ENCODE measurements at regions not wholly inside any gene's neighbourhood (a gene's known extent, or its start where the extent isn't known, plus 50 kb on each side); places are given as distances from the start of the nearest gene placed in this dataset.
A peak's percentile ranks its signal among the peaks of the same experiment; 100 is the strongest.

GRCh38 chr16:9399573-9399972 lies 308.1 kb downstream of the HAPSTR1 start:
- no peak for TF ChIP-seq ZNF140 (tag by site-specific recombination; IDR thresholded peaks at IDR 0.05)
- no peak for TF ChIP-seq ZBTB48 (tag by site-specific recombination; IDR thresholded peaks at IDR 0.05)
- TF ChIP-seq ZNF558 (tag by site-specific recombination; IDR thresholded peaks at IDR 0.05): no peak
- TF ChIP-seq ZNF423 (tag by site-specific recombination; IDR thresholded peaks at IDR 0.05): no peak
- Histone ChIP-seq H3K27ac (ENCODE audit: extremely low read depth, low read depth, low read length) (no peak overlapping the region), H3K4me1 (ENCODE audit: control insufficient read depth, insufficient read depth, low read length) (no peaks in the 10 kb centered on the region), H3K36me3 (ENCODE audit: control insufficient read depth in 2 of 2, insufficient read depth in 1 of 2, low read length in 2 of 2) (no peaks in the 10 kb centered on the region), H3K9me3 (ENCODE audit: control insufficient read depth, insufficient read depth, low read depth, low read length) (no peaks in the 10 kb centered on the region), H3K4me3 (ENCODE audit: low read depth, low read length) (no peak overlapping the region)
- POLR2A ChIA-PET: no interaction called here
- CTCF ChIA-PET: no interaction called here

GRCh38 chr16:9401173-9401572 lies 309.7 kb downstream of the HAPSTR1 start:
- ChIA-PET CTCF (no interaction called here), POLR2A (no interaction called here)
- Histone ChIP-seq H3K36me3 (ENCODE audit: control insufficient read depth in 2 of 2, insufficient read depth in 1 of 2, low read length in 2 of 2) (no peaks in the 10 kb centered on the region), H3K9me3 (ENCODE audit: control insufficient read depth, insufficient read depth, low read depth, low read length) (no peaks in the 10 kb centered on the region), H3K4me3 (ENCODE audit: low read depth, low read length) (no peak overlapping the region), H3K4me1 (ENCODE audit: control insufficient read depth, insufficient read depth, low read length) (no peaks in the 10 kb centered on the region), H3K27ac (ENCODE audit: extremely low read depth, low read depth, low read length) (no peak overlapping the region)
- TF ChIP-seq ZNF513 (tag by site-specific recombination; IDR thresholded peaks at IDR 0.05) (peak; percentile 97), ZBTB6 (tag by site-specific recombination; IDR thresholded peaks at IDR 0.05) (peak; percentile 71; the same call in 1 of the 2 replicates), ZNF837 (tag by site-specific recombination; IDR thresholded peaks at IDR 0.05) (no peak)

- Histone ChIP-seq H3K4me1 (ENCODE audit: control insufficient read depth, insufficient read depth, low read length) (no peaks in the 10 kb centered on the region), H3K4me3 (ENCODE audit: low read depth, low read length) (no peak overlapping the region), H3K36me3 (ENCODE audit: control insufficient read depth in 2 of 2, insufficient read depth in 1 of 2, low read length in 2 of 2) (no peaks in the 10 kb centered on the region), H3K27ac (ENCODE audit: extremely low read depth, low read depth, low read length) (no peak overlapping the region), H3K9me3 (ENCODE audit: control insufficient read depth, insufficient read depth, low read depth, low read length) (no peaks in the 10 kb centered on the region)
- ChIA-PET POLR2A (no interaction called here), CTCF (no interaction called here)
- TF ChIP-seq PRDM2 (tag by site-specific recombination; IDR thresholded peaks at IDR 0.05; ENCODE audit: borderline replicate concordance): no peak
- no peak for TF ChIP-seq ZNF529 (tag by site-specific recombination; IDR thresholded peaks at IDR 0.05; ENCODE audit: insufficient replicate concordance)
- no peak for TF ChIP-seq ZNF658 (tag by site-specific recombination; IDR thresholded peaks at IDR 0.05)
- no peak for TF ChIP-seq ZNF146 (tag by site-specific recombination; IDR thresholded peaks at IDR 0.05)
- no peak for TF ChIP-seq ZNF600 (tag by site-specific recombination; IDR thresholded peaks at IDR 0.05)
- TF ChIP-seq KLF17 (tag by site-specific recombination; IDR thresholded peaks at IDR 0.05): no peak
- TF ChIP-seq ZNF23 (tag by site-specific recombination; IDR thresholded peaks at IDR 0.05; ENCODE audit: borderline replicate concordance): no peak
- no peak for TF ChIP-seq ZNF791 (tag by site-specific recombination; IDR thresholded peaks at IDR 0.05)
- TF ChIP-seq YY2 (tag by site-specific recombination; IDR thresholded peaks at IDR 0.05): no peak
- no peak for TF ChIP-seq TCF7L2 (IDR thresholded peaks at IDR 0.05; ENCODE audit: borderline replicate concordance, low read depth, low read length)
- TF ChIP-seq ZNF707 (tag by site-specific recombination; IDR thresholded peaks at IDR 0.05): no peak
- TF ChIP-seq ZNF610 (tag by site-specific recombination; IDR thresholded peaks at IDR 0.05; ENCODE audit: borderline replicate concordance): no peak
- no peak for TF ChIP-seq ZNF423 (tag by site-specific recombination; IDR thresholded peaks at IDR 0.05)
- no peak for TF ChIP-seq CTCF (tag by site-specific recombination; IDR thresholded peaks at IDR 0.05)
Measured at GRCh38 chr16:9402293-9402860, 310.9 kb downstream of the HAPSTR1 start.
